Caco-2 (cell line): ENCODE measurements at regions not wholly inside any gene's neighbourhood (a gene's known extent, or its start where the extent isn't known, plus 50 kb on each side); places are given as distances from the start of the nearest gene placed in this dataset.

Source experiments
- BruUV-seq: library from RNA; stranded (reverse); fragments of 400-500 nt; replicated peaks from 2 replicates; lab custom pipeline; 2021; lab: Mats Ljungman, UMichigan
- CTCF ChIA-PET: fragments of 300-600 bp; sonication (Branson Sonifier 250); formaldehyde crosslinking; loops from one replicate; lab custom pipeline; 2022; ENCODE audit warnings: antibody characterized with exemption; lab: Charles Lee
- POLR2A ChIA-PET: fragments of 300-600 bp; sonication (Branson Sonifier 250); formaldehyde crosslinking; loops from one replicate; lab custom pipeline; 2022; ENCODE audit warnings: antibody characterized with exemption; lab: Charles Lee
- DNase-seq, 2 experiments: peaks; one replicate each; pipeline versions ENCODE4 v3.0.0 to v3.0.0-alpha.2; 2020 to 2022
- H3K27me3 ChIP-seq: replicated peaks from 2 replicates; pipeline ENCODE4 v1.6.0; 2011; ENCODE audit warnings: low read length; ENCODE audit not compliant: control insufficient read depth, insufficient read depth
- H3K36me3 ChIP-seq: 2 replicates; pipeline ENCODE4 v1.5.1; 2011; ENCODE audit warnings: low read length; ENCODE audit not compliant: control insufficient read depth, insufficient read depth
- H3K4me1 ChIP-seq: fragments of 250-450 bp; sonication (Bioruptor Pico); 2 replicates; pipeline ENCODE4 v1.5.1; 2020; ENCODE audit warnings: mild to moderate bottlenecking
- H3K4me3 ChIP-seq: 2 replicates; pipeline ENCODE4 v1.5.1; 2011; ENCODE audit warnings: low read depth, mild to moderate bottlenecking, control low read depth, low read length
- H3K9me3 ChIP-seq: fragments of 250-450 bp; sonication (Bioruptor Pico); 2 replicates; pipeline ENCODE4 v1.5.1; 2020; ENCODE audit warnings: mild to moderate bottlenecking, moderate library complexity
- H3K27ac Mint-ChIP-seq: one replicate; pipeline ENCODE4 v1.8.0; 2022; ENCODE audit warnings: mixed read lengths; ENCODE audit not compliant: unreplicated experiment
- H3K27me3 Mint-ChIP-seq: one replicate; pipeline ENCODE4 v1.8.0; 2022; ENCODE audit warnings: mixed read lengths; ENCODE audit not compliant: insufficient read depth, unreplicated experiment
- H3K36me3 Mint-ChIP-seq: one replicate; pipeline ENCODE4 v1.8.0; 2022; ENCODE audit warnings: mild to moderate bottlenecking, mixed read lengths; ENCODE audit not compliant: insufficient read depth, unreplicated experiment
- H3K4me1 Mint-ChIP-seq: one replicate; pipeline ENCODE4 v1.8.0; 2022; ENCODE audit warnings: low read depth, mixed read lengths; ENCODE audit not compliant: unreplicated experiment
- H3K4me3 Mint-ChIP-seq: one replicate; pipeline ENCODE4 v1.8.0; 2022; ENCODE audit warnings: mild to moderate bottlenecking, moderate library complexity, mixed read lengths; ENCODE audit not compliant: unreplicated experiment
- H3K9me3 Mint-ChIP-seq: one replicate; pipeline ENCODE4 v1.8.0; 2022; ENCODE audit warnings: mixed read lengths; ENCODE audit not compliant: unreplicated experiment
- CTCF ChIP-seq, 2 experiments: fragments of 200-600 bp in 1 of 2; IDR thresholded peaks; 1 replicate in 1 of 2; 2 replicates in 1 of 2; pipeline versions ENCODE4 v1.5.1 to v1.8.0; 2011 to 2022; ENCODE audit warnings: antibody characterized with exemption in 1 of 2, control low read depth in 1 of 2, inconsistent platforms in 1 of 2, low read depth in 1 of 2, low read length in 1 of 2, mild to moderate bottlenecking in 1 of 2, moderate library complexity in 1 of 2; ENCODE audit not compliant: insufficient read depth in 1 of 2, severe bottlenecking in 1 of 2, unreplicated experiment in 1 of 2
- intact Hi-C: fragments of 100-400 bp; cut with micrococcal nuclease; formaldehyde crosslinking; loops from one replicate; pipeline ENCODE4 v1.10.0; 2022; ENCODE audit not compliant: unreplicated experiment

- no peaks in the 10 kb centered on the region for H3K9me3 ChIP-seq
- H3K27me3 Mint-ChIP-seq = no peaks in the 10 kb centered on the region
- no peak for TF ChIP-seq CTCF (IDR thresholded peaks at IDR 0.05; ENCODE audit: insufficient read depth in 1 of 2, low read depth in 1 of 2, low read length in 1 of 2, severe bottlenecking in 1 of 2, unreplicated experiment in 1 of 2)
- no peaks in the 10 kb centered on the region for H3K4me1 ChIP-seq
- no peaks in the 10 kb centered on the region for H3K4me1 Mint-ChIP-seq
- H3K27me3 ChIP-seq = no peaks in the 10 kb centered on the region
- H3K4me3 Mint-ChIP-seq = no peak overlapping the region
- ChIA-PET POLR2A (no interaction called here), CTCF (no interaction called here)
- intact Hi-C loops = no loop called here
- H3K4me3 ChIP-seq = no peak overlapping the region
- DNase-seq = no peak
- H3K27ac Mint-ChIP-seq = no peak overlapping the region
- H3K36me3 ChIP-seq = no peaks in the 10 kb centered on the region
- peaks cover 19% of the 10 kb centered on the region for H3K9me3 Mint-ChIP-seq
- no TSS peak for BruUV-seq
- no peaks in the 10 kb centered on the region for H3K36me3 Mint-ChIP-seq
Measured at GRCh38 chr2:225994748-225995405, 595.4 kb downstream of the NYAP2 start.

DNA sequence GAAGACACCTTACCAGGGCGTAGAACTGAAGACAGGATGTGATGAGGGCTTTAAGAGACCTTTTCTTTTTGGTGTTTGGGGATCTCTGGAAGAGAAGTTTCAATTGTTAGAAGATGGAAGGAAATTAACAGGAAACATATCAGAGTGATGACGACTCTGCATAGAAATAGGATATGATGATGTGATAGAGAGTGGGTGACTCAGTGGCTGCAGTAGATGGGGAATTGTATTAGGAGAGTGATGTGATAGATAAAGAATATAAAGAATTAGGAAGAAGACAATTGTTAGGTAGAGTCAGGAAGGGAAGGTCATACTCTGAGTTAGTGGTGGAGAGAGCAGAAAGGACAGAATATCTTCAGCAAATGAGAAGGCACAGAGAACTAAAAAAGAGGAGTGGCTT, 593.9 kb downstream of the NYAP2 start:
- H3K4me1 Mint-ChIP-seq = no peaks in the 10 kb centered on the region
- H3K4me3 Mint-ChIP-seq = no peak overlapping the region
- CTCF ChIA-PET = no interaction called here
- Histone ChIP-seq H3K9me3 (no peaks in the 10 kb centered on the region), H3K4me3 (no peak overlapping the region), H3K4me1 (no peaks in the 10 kb centered on the region), H3K27me3 (no peaks in the 10 kb centered on the region), H3K36me3 (no peaks in the 10 kb centered on the region)
- no peaks in the 10 kb centered on the region for H3K27me3 Mint-ChIP-seq
- H3K27ac Mint-ChIP-seq = no peak overlapping the region
- TF ChIP-seq CTCF (IDR thresholded peaks at IDR 0.05; ENCODE audit: insufficient read depth in 1 of 2, low read depth in 1 of 2, low read length in 1 of 2, severe bottlenecking in 1 of 2, unreplicated experiment in 1 of 2) = no peak
- peaks cover 19% of the 10 kb centered on the region for H3K9me3 Mint-ChIP-seq
- intact Hi-C loops = no loop called here
- POLR2A ChIA-PET = no interaction called here
- no peak for DNase-seq
- no TSS peak for BruUV-seq
- H3K36me3 Mint-ChIP-seq = no peaks in the 10 kb centered on the region

- intact Hi-C loops = no loop called here
Measured at GRCh38 chr2:225989809-225990208, 590.3 kb downstream of the NYAP2 start.

More at GRCh38 chr2:225989809-225990208, 590.3 kb downstream of the NYAP2 start:
- H3K4me1 ChIP-seq = no peaks in the 10 kb centered on the region
- no peaks in the 10 kb centered on the region for H3K36me3 ChIP-seq
- no peaks in the 10 kb centered on the region for H3K9me3 ChIP-seq
- ChIA-PET CTCF (no interaction called here), POLR2A (no interaction called here)
- no peaks in the 10 kb centered on the region for H3K27me3 ChIP-seq
- TF ChIP-seq CTCF (IDR thresholded peaks at IDR 0.05; ENCODE audit: insufficient read depth in 1 of 2, low read depth in 1 of 2, low read length in 1 of 2, severe bottlenecking in 1 of 2, unreplicated experiment in 1 of 2) = no peak
- Mint-ChIP-seq H3K9me3 (peaks cover 19% of the 10 kb centered on the region), H3K27me3 (no peaks in the 10 kb centered on the region), H3K4me1 (no peaks in the 10 kb centered on the region), H3K36me3 (no peaks in the 10 kb centered on the region), H3K4me3 (no peak overlapping the region), H3K27ac (no peak overlapping the region)
- H3K4me3 ChIP-seq = no peak overlapping the region
- no peak for DNase-seq
- BruUV-seq = no TSS peak
